ENCODE measurements at regions not wholly inside any gene's neighbourhood (a gene's known extent, or its start where the extent isn't known, plus 50 kb on each side); places are given as distances from the start of the nearest gene placed in this dataset.

GRCh38 chr2:40752796-40753195, 300.9 kb upstream of the SLC8A1 start:
- no peak overlapping the region for H3K4me3 ChIP-seq (ENCODE audit: low read depth, low read length)
- no peak for TF ChIP-seq CTCF (IDR thresholded peaks at IDR 0.05; ENCODE audit: insufficient read depth, low read depth, low read length, missing control alignments)
- DNase-seq (ENCODE audit: low read depth), result no peak

GRCh38 chr2:40754912-40755311, 303.0 kb upstream of the SLC8A1 start:
- DNase-seq (ENCODE audit: low read depth), result no peak
- no peak overlapping the region for H3K4me3 ChIP-seq (ENCODE audit: low read depth, low read length)
- TF ChIP-seq CTCF (IDR thresholded peaks at IDR 0.05; ENCODE audit: insufficient read depth, low read depth, low read length, missing control alignments), result no peak

GRCh38 chr2:40758401-40759155, 306.7 kb upstream of the SLC8A1 start:
- TF ChIP-seq CTCF (IDR thresholded peaks at IDR 0.05; ENCODE audit: insufficient read depth, low read depth, low read length, missing control alignments), result no peak
- DNase-seq (ENCODE audit: low read depth), result peak; percentile 3
- no peak overlapping the region for H3K4me3 ChIP-seq (ENCODE audit: low read depth, low read length)

GRCh38 chr2:40760071-40760666, 308.3 kb upstream of the SLC8A1 start:
- peak; percentile 64 for TF ChIP-seq CTCF (IDR thresholded peaks at IDR 0.05; ENCODE audit: insufficient read depth, low read depth, low read length, missing control alignments)
- H3K4me3 ChIP-seq (ENCODE audit: low read depth, low read length), result no peak overlapping the region
- peak; percentile 41 for DNase-seq (ENCODE audit: low read depth)

GRCh38 chr2:40773291-40773690, 321.4 kb upstream of the SLC8A1 start:
- no peak for DNase-seq (ENCODE audit: low read depth)
- no peak overlapping the region for H3K4me3 ChIP-seq (ENCODE audit: low read depth, low read length)
- TF ChIP-seq CTCF (IDR thresholded peaks at IDR 0.05; ENCODE audit: insufficient read depth, low read depth, low read length, missing control alignments), result no peak

GRCh38 chr2:40783704-40784103, 331.8 kb upstream of the SLC8A1 start:
- DNase-seq (ENCODE audit: low read depth), result no peak
- no peak for TF ChIP-seq CTCF (IDR thresholded peaks at IDR 0.05; ENCODE audit: insufficient read depth, low read depth, low read length, missing control alignments)

More at GRCh38 chr2:40783704-40784103, 331.8 kb upstream of the SLC8A1 start:
- H3K4me3 ChIP-seq (ENCODE audit: low read depth, low read length), result no peak overlapping the region

All from GM12865 (cell line).